LNCAP (cell line): ENCODE measurements at regions not wholly inside any gene's neighbourhood (a gene's known extent, or its start where the extent isn't known, plus 50 kb on each side); places are given as distances from the start of the nearest gene placed in this dataset.

ENCODE experiments used
- CTCF ChIP-seq: fragments of 450-650 bp; IDR thresholded peaks from 2 replicates; pipeline ENCODE4 v1.5.1; 2017; ENCODE audit warnings: mild to moderate bottlenecking

- no peak for TF ChIP-seq CTCF
Observed at GRCh38 chr1:5308249-5308648, 653.8 kb downstream of the AJAP1 start.

GRCh38 chr1:5304702-5305101 lies 650.3 kb downstream of the AJAP1 start:
- no peak for TF ChIP-seq CTCF

GRCh38 chr1:5298376-5298775 lies 644.0 kb downstream of the AJAP1 start:
- no peak for TF ChIP-seq CTCF

GRCh38 chr1:5297886-5298239 lies 643.5 kb downstream of the AJAP1 start:
- no peak for TF ChIP-seq CTCF

GRCh38 chr1:5297180-5297885 lies 642.9 kb downstream of the AJAP1 start:
- TF ChIP-seq CTCF: no peak

- no peak for TF ChIP-seq CTCF
Observed at GRCh38 chr1:5296557-5297179, 642.3 kb downstream of the AJAP1 start.

- TF ChIP-seq CTCF: no peak
Observed at GRCh38 chr1:5296095-5296494, 641.7 kb downstream of the AJAP1 start.
